GM23338 (cell line): ENCODE measurements at regions not wholly inside any gene's neighbourhood (a gene's known extent, or its start where the extent isn't known, plus 50 kb on each side); places are given as distances from the start of the nearest gene placed in this dataset.

Experiments
- CREB1 ChIP-seq: fragments of 250-450 bp; sonication (Bioruptor Pico); IDR thresholded peaks from 2 replicates; pipeline ENCODE4 v1.5.0; 2020; ENCODE audit warnings: low read depth, mild to moderate bottlenecking, moderate library complexity
- EZH2 ChIP-seq: fragments of 200-600 bp; sonication (generic); IDR thresholded peaks from one replicate; pipeline ENCODE4 v1.8.0; 2017; ENCODE audit warnings: antibody characterized with exemption, mild to moderate bottlenecking, low read depth; ENCODE audit not compliant: unreplicated experiment
- EZH2phosphoT487 ChIP-seq: fragments of 200-600 bp; sonication (generic); IDR thresholded peaks from one replicate; pipeline ENCODE4 v1.8.1; 2018; ENCODE audit warnings: antibody characterized with exemption; ENCODE audit not compliant: unreplicated experiment
- JUNB ChIP-seq: IDR thresholded peaks from one replicate; pipeline ENCODE4 v1.6.1; 2016; ENCODE audit warnings: antibody characterized with exemption; ENCODE audit not compliant: unreplicated experiment
- NANOG ChIP-seq: IDR thresholded peaks from 2 replicates; pipeline ENCODE4 v1.6.1; 2016; ENCODE audit warnings: antibody characterized with exemption, borderline replicate concordance
- POLR2AphosphoS5 ChIP-seq: IDR thresholded peaks from 2 replicates; pipeline ENCODE4 v1.6.1; 2016; ENCODE audit warnings: antibody characterized with exemption, low read depth
- STAT1 ChIP-seq: IDR thresholded peaks from one replicate; pipeline ENCODE4 v1.6.1; 2016; ENCODE audit warnings: antibody characterized with exemption; ENCODE audit not compliant: unreplicated experiment
- ZNF114 ChIP-seq: fragments of 250-450 bp; sonication (Bioruptor Pico); IDR thresholded peaks from 2 replicates; pipeline ENCODE4 v1.5.0; 2020; ENCODE audit warnings: mild to moderate bottlenecking, moderate library complexity
- ZNF331 ChIP-seq: fragments of 250-450 bp; sonication (Bioruptor Pico); IDR thresholded peaks from 2 replicates; pipeline ENCODE4 v1.5.0; 2020; ENCODE audit warnings: low read depth, mild to moderate bottlenecking, moderate library complexity
- TF ChIP-seq, protein P1 (sequence below), 2 experiments: fragments of 200-600 bp in 1 of 2; sonication (generic) in 1 of 2; conservative IDR thresholded peaks; 2 replicates each; pipeline versions ENCODE4 v1.5.1 to v1.6.1; 2016 to 2017; ENCODE audit warnings: antibody characterized with exemption in 2 of 2, low read depth in 2 of 2, mild to moderate bottlenecking in 2 of 2, moderate library complexity in 1 of 2
- TF ChIP-seq, protein P2 (sequence below): IDR thresholded peaks from one replicate; pipeline ENCODE4 v1.6.1; 2018; ENCODE audit warnings: antibody characterized with exemption; ENCODE audit not compliant: unreplicated experiment
- TF ChIP-seq, protein P3 (sequence below): fragments of 250-450 bp; sonication (Bioruptor Pico); IDR thresholded peaks from 2 replicates; pipeline ENCODE4 v1.5.0; 2020; ENCODE audit warnings: mild to moderate bottlenecking, moderate library complexity

DNA sequence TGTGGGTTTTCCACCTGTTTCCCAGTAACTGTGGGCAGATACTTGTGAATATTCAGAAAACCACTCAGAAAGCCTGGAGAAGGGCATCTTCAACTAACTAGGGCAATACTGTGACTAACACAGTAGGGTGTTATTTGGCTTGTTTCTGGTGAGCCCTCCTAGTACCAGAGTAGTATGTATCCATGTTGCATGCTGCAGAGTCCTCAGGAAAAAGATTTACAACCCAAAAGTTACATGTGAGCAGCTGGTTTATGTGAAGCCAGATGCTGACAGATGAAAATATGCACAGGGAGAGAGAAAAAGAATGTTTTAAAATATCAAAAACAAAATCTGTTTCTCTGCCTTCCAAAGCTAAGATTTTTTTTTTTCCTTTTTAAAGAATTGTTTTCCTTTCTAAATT, 333.2 kb upstream of the UBE2E3 start:
- TF ChIP-seq, protein P1, sequence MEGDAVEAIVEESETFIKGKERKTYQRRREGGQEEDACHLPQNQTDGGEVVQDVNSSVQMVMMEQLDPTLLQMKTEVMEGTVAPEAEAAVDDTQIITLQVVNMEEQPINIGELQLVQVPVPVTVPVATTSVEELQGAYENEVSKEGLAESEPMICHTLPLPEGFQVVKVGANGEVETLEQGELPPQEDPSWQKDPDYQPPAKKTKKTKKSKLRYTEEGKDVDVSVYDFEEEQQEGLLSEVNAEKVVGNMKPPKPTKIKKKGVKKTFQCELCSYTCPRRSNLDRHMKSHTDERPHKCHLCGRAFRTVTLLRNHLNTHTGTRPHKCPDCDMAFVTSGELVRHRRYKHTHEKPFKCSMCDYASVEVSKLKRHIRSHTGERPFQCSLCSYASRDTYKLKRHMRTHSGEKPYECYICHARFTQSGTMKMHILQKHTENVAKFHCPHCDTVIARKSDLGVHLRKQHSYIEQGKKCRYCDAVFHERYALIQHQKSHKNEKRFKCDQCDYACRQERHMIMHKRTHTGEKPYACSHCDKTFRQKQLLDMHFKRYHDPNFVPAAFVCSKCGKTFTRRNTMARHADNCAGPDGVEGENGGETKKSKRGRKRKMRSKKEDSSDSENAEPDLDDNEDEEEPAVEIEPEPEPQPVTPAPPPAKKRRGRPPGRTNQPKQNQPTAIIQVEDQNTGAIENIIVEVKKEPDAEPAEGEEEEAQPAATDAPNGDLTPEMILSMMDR (conservative IDR thresholded peaks at IDR 0.05; ENCODE audit: low read depth in 2 of 2) = no peak
- TF ChIP-seq EZH2phosphoT487 (no peak), EZH2 (no peak), POLR2AphosphoS5 (no peak), ZNF114 (CRISPR knock-in tag) (no peak), CREB1 (CRISPR knock-in tag) (no peak), JUNB (no peak), STAT1 (no peak), NANOG (no peak), ZNF331 (CRISPR knock-in tag) (no peak)
- TF ChIP-seq, protein P2, sequence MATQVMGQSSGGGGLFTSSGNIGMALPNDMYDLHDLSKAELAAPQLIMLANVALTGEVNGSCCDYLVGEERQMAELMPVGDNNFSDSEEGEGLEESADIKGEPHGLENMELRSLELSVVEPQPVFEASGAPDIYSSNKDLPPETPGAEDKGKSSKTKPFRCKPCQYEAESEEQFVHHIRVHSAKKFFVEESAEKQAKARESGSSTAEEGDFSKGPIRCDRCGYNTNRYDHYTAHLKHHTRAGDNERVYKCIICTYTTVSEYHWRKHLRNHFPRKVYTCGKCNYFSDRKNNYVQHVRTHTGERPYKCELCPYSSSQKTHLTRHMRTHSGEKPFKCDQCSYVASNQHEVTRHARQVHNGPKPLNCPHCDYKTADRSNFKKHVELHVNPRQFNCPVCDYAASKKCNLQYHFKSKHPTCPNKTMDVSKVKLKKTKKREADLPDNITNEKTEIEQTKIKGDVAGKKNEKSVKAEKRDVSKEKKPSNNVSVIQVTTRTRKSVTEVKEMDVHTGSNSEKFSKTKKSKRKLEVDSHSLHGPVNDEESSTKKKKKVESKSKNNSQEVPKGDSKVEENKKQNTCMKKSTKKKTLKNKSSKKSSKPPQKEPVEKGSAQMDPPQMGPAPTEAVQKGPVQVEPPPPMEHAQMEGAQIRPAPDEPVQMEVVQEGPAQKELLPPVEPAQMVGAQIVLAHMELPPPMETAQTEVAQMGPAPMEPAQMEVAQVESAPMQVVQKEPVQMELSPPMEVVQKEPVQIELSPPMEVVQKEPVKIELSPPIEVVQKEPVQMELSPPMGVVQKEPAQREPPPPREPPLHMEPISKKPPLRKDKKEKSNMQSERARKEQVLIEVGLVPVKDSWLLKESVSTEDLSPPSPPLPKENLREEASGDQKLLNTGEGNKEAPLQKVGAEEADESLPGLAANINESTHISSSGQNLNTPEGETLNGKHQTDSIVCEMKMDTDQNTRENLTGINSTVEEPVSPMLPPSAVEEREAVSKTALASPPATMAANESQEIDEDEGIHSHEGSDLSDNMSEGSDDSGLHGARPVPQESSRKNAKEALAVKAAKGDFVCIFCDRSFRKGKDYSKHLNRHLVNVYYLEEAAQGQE = no peak
- TF ChIP-seq, protein P3, sequence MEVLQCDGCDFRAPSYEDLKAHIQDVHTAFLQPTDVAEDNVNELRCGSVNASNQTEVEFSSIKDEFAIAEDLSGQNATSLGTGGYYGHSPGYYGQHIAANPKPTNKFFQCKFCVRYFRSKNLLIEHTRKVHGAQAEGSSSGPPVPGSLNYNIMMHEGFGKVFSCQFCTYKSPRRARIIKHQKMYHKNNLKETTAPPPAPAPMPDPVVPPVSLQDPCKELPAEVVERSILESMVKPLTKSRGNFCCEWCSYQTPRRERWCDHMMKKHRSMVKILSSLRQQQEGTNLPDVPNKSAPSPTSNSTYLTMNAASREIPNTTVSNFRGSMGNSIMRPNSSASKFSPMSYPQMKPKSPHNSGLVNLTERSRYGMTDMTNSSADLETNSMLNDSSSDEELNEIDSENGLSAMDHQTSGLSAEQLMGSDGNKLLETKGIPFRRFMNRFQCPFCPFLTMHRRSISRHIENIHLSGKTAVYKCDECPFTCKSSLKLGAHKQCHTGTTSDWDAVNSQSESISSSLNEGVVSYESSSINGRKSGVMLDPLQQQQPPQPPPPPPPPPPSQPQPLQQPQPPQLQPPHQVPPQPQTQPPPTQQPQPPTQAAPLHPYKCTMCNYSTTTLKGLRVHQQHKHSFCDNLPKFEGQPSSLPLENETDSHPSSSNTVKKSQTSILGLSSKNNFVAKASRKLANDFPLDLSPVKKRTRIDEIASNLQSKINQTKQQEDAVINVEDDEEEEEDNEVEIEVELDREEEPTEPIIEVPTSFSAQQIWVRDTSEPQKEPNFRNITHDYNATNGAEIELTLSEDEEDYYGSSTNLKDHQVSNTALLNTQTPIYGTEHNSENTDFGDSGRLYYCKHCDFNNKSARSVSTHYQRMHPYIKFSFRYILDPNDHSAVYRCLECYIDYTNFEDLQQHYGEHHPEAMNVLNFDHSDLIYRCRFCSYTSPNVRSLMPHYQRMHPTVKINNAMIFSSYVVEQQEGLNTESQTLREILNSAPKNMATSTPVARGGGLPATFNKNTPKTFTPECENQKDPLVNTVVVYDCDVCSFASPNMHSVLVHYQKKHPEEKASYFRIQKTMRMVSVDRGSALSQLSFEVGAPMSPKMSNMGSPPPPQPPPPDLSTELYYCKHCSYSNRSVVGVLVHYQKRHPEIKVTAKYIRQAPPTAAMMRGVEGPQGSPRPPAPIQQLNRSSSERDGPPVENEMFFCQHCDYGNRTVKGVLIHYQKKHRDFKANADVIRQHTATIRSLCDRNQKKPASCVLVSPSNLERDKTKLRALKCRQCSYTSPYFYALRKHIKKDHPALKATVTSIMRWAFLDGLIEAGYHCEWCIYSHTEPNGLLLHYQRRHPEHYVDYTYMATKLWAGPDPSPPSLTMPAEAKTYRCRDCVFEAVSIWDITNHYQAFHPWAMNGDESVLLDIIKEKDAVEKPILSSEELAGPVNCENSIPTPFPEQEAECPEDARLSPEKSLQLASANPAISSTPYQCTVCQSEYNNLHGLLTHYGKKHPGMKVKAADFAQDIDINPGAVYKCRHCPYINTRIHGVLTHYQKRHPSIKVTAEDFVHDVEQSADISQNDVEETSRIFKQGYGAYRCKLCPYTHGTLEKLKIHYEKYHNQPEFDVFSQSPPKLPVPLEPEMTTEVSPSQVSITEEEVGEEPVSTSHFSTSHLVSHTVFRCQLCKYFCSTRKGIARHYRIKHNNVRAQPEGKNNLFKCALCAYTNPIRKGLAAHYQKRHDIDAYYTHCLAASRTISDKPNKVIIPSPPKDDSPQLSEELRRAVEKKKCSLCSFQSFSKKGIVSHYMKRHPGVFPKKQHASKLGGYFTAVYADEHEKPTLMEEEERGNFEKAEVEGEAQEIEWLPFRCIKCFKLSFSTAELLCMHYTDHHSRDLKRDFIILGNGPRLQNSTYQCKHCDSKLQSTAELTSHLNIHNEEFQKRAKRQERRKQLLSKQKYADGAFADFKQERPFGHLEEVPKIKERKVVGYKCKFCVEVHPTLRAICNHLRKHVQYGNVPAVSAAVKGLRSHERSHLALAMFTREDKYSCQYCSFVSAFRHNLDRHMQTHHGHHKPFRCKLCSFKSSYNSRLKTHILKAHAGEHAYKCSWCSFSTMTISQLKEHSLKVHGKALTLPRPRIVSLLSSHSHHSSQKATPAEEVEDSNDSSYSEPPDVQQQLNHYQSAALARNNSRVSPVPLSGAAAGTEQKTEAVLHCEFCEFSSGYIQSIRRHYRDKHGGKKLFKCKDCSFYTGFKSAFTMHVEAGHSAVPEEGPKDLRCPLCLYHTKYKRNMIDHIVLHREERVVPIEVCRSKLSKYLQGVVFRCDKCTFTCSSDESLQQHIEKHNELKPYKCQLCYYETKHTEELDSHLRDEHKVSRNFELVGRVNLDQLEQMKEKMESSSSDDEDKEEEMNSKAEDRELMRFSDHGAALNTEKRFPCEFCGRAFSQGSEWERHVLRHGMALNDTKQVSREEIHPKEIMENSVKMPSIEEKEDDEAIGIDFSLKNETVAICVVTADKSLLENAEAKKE (CRISPR knock-in tag) = no peak
